ENCODE measurements at regions not wholly inside any gene's neighbourhood (a gene's known extent, or its start where the extent isn't known, plus 50 kb on each side); places are given as distances from the start of the nearest gene placed in this dataset.
"Not testable (repeated sequence)": the region's sequence is repeated elsewhere in the genome, so short reads cannot be mapped to it uniquely, and the experiment has no call there.

DNA sequence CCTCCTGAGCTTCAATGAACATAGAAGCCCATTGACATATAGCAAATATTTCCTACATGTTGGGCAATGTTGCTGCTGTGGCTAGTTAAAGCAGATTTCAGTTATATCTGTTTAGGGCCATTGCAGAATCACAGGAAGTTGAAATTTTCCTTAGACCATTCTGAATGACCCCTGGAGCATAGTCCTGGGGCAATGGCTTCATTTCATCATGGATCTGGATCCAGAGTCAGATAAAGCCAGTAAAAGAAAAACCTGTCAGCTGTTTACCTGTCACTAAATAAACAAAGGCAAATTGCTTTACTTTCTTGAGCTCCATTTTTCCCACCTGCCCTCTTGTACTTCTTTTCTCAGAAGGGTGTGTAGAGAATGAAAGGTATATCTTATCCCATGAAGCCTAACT is 494.0 kb upstream of the MAP3K7 start:
- TF ChIP-seq, protein P1, sequence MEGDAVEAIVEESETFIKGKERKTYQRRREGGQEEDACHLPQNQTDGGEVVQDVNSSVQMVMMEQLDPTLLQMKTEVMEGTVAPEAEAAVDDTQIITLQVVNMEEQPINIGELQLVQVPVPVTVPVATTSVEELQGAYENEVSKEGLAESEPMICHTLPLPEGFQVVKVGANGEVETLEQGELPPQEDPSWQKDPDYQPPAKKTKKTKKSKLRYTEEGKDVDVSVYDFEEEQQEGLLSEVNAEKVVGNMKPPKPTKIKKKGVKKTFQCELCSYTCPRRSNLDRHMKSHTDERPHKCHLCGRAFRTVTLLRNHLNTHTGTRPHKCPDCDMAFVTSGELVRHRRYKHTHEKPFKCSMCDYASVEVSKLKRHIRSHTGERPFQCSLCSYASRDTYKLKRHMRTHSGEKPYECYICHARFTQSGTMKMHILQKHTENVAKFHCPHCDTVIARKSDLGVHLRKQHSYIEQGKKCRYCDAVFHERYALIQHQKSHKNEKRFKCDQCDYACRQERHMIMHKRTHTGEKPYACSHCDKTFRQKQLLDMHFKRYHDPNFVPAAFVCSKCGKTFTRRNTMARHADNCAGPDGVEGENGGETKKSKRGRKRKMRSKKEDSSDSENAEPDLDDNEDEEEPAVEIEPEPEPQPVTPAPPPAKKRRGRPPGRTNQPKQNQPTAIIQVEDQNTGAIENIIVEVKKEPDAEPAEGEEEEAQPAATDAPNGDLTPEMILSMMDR (conservative IDR thresholded peaks at IDR 0.05; ENCODE audit: low read depth, low read length): no peak
- DNase-seq (ENCODE audit: low read depth): no peak
- H3K4me3 ChIP-seq (ENCODE audit: low read depth, low read length): no peak overlapping the region

DNA sequence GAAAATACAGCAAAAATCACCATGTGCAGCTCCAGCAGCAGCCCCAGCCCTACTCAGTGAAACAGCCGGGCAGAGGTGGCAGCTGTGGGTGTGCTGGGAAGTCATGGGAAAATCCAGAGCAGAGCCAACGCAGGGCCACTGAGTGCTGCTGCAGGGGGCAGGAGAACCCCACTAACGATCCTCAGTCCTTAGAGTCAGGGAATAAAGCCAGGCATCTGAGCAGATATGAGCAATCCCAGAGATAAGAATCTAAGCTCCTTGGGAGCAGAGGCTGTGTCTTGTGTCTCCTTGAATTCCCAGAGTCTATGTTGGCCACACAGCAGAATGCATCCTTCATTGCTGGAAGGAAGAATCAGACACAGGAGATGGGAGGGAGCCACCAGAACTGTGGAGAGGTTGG is 493.1 kb upstream of the MAP3K7 start:
- DNase-seq (ENCODE audit: low read depth): no peak
- no peak overlapping the region for H3K4me3 ChIP-seq (ENCODE audit: low read depth, low read length)
- TF ChIP-seq, protein P1 (conservative IDR thresholded peaks at IDR 0.05; ENCODE audit: low read depth, low read length): no peak

DNA sequence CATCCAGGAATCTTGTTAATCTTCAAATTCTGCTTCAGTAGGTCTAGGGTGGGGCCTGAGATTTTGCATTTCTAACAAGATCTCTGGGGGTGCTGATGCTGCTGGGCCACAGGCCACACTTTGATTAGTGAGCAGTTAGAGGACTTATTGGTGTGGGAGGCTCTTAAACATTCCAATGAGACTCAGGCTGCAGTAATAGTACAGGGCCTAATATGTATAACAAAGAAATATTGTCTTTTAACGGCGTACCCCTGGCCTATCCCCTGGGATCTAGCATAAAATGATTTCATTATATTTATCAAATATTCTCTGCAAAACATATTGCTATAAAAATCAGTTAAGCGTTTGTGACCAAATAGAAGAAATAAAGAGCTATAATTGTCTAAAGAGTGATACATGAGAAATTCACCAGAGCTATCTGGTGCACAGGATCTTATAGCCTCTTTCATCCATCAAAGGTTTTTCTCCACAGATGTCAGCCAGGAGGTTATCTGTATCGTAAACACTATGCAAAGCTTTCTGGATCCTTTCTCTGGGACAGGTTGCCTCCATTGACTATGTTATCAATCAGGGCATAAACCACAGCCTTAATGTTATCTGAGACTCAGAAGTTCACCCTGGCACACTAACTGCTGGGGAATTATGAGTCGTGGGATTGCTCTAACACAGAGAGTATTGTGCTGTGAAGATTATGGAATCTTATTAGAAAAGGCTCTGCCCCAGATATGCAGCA is 488.5 kb upstream of the MAP3K7 start:
- no peak for DNase-seq (ENCODE audit: low read depth)
- H3K4me3 ChIP-seq (ENCODE audit: low read depth, low read length): no peak overlapping the region
- TF ChIP-seq, protein P1 (conservative IDR thresholded peaks at IDR 0.05; ENCODE audit: low read depth, low read length): no peak

DNA sequence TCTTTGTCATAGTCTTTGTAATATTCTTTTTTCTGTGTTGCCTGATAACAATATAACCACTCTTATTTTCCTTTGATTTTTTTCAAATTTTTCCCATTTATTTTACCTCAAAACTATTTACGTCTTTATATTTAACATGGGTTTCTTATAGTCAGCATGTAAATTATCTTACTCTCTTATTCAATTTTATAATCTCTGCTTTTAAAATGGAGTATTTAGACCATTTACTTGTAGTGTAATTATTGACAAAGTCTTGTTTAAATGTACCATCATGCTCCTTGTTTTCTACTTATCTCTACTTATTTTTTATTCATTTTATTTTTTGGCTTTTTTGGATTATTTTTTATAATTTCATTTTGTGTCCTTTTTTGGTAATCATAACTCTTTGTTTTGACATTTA is 476.5 kb upstream of the MAP3K7 start:
- TF ChIP-seq, protein P1 (conservative IDR thresholded peaks at IDR 0.05; ENCODE audit: low read depth, low read length): no peak
- no peak for DNase-seq (ENCODE audit: low read depth)
- no peak overlapping the region for H3K4me3 ChIP-seq (ENCODE audit: low read depth, low read length)

DNA sequence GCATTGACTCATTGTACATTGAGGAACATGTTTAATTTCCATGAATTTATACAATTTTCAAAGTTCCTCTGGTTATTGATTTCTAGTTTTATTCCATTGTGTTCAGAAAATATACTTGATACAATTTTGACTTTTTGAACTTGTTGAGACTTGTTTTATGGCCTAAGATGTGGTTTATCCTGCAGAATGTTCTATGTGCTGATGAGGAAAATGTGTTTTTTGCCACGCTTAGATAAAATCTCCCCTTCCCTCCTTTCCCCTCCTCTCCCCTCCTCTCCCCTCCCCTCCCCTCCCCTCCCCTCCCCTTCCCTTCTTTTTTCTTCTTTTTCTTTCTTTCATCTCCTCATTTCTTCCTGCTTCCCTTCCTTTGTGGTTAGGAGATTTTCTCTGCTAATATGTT is 470.8 kb upstream of the MAP3K7 start:
- H3K4me3 ChIP-seq (ENCODE audit: low read depth, low read length): no peak overlapping the region
- no peak for DNase-seq (ENCODE audit: low read depth)
- TF ChIP-seq, protein P1 (conservative IDR thresholded peaks at IDR 0.05; ENCODE audit: low read depth, low read length): no peak

DNA sequence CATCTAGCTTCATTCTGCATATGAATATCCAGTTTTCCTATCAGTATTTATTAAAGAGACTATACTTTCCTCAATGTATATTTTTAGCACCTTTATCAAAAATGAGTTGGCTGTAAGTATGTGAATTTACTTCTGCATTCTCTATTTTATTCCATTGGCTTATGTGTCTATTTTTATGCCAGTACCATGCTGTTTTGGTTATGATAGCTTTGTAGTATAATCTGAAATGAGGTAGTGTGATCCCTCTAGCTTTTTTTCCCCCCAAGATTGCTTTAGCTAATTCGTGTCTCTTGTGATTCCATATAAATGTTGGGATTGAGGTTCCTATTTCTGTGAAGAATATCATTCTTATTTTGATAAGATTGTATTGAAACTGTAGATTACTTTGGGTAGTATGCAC is 469.1 kb upstream of the MAP3K7 start:
- no peak for DNase-seq (ENCODE audit: low read depth)
- TF ChIP-seq, protein P1 (conservative IDR thresholded peaks at IDR 0.05; ENCODE audit: low read depth, low read length): no peak
- H3K4me3 ChIP-seq (ENCODE audit: low read depth, low read length): no peak overlapping the region

DNA sequence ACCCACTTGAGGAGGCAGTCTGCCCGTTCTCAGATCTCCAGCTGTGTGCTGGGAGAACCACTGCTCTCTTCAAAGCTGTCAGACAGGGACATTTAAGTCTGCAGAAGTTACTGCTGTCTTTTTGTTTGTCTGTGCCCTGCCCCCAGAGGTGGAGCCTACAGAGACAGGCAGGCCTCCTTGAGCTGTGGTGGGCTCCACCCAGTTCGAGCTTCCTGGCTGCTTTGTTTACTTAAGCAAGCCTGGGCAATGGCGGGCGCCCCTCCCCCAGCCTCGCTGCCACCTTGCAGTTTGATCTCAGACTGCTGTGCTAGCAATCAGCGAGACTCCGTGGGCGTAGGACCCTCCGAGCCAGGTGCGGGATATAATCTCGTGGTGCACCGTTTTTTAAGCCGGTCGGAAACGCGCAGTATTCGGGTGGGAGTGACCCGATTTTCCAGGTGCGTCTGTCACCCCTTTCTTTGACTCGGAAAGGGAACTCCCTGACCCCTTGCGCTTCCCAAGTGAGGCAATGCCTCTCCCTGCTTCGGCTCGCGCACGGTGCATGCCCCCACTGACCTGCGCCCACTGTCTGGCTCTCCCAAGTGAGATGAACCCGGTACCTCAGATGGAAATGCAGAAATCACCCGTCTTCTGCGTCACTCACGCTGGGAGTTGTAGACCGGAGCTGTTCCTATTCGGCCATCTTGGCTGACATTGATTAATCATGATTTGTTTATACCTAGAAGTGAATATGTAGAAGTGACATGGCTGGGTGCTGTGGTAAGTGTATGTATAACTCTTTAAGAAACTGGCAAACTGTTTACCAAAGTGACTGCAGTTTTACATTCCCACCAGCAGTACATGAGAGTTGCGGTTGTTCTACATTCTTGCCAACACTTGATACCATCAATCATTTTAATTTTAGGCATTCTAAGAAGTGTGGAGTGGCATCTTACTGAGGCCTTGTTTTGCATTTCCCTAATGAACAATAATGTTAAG is 465.9 kb upstream of the MAP3K7 start:
- DNase-seq (ENCODE audit: low read depth); H3K4me3 ChIP-seq (ENCODE audit: low read depth, low read length): not testable (repeated sequence)

All from epithelial cell of proximal tubule (primary cell).